Duodenal mucosa (tissue), 2 donors: ENCODE measurements at regions not wholly inside any gene's neighbourhood (a gene's known extent, or its start where the extent isn't known, plus 50 kb on each side); places are given as distances from the start of the nearest gene placed in this dataset.

Experiments
- H3K27ac ChIP-seq: one replicate; pipeline ENCODE4 v1.7.0; 2013; ENCODE audit warnings: low read depth, low read length
- H3K27me3 ChIP-seq, 2 donors: one replicate each; pipeline ENCODE4 v1.7.0; 2013; ENCODE audit warnings: low read length in 2 of 2, control low read depth in 1 of 2; ENCODE audit not compliant: insufficient read depth in 2 of 2, control insufficient read depth in 1 of 2
- H3K36me3 ChIP-seq, 2 donors: one replicate each; pipeline ENCODE4 v1.7.0; 2013; ENCODE audit warnings: low read length in 2 of 2, control low read depth in 1 of 2; ENCODE audit not compliant: insufficient read depth in 2 of 2, control insufficient read depth in 1 of 2
- H3K4me1 ChIP-seq, 2 donors: one replicate each; pipeline ENCODE4 v1.7.0; 2013; ENCODE audit warnings: low read length in 2 of 2, control low read depth in 1 of 2; ENCODE audit not compliant: insufficient read depth in 2 of 2, control insufficient read depth in 1 of 2
- H3K4me3 ChIP-seq, 2 donors: one replicate each; pipeline ENCODE4 v1.7.0; 2013; ENCODE audit warnings: low read length in 2 of 2, low read depth in 1 of 2
- H3K9ac ChIP-seq, 2 donors: one replicate each; pipeline ENCODE4 v1.7.0; 2013; ENCODE audit warnings: low read length in 2 of 2, low read depth in 1 of 2
- H3K9me3 ChIP-seq, 2 donors: one replicate each; pipeline ENCODE4 v1.7.0; 2013; ENCODE audit warnings: low read length in 2 of 2, control low read depth in 1 of 2; ENCODE audit not compliant: control insufficient read depth in 1 of 2

- Histone ChIP-seq H3K9ac (no peak overlapping the region), H3K27me3 (no peaks in the 10 kb centered on the region)
Measured at GRCh38 chr7:56174875-56175760, 58.9 kb upstream of the NUPR2 start.

DNA sequence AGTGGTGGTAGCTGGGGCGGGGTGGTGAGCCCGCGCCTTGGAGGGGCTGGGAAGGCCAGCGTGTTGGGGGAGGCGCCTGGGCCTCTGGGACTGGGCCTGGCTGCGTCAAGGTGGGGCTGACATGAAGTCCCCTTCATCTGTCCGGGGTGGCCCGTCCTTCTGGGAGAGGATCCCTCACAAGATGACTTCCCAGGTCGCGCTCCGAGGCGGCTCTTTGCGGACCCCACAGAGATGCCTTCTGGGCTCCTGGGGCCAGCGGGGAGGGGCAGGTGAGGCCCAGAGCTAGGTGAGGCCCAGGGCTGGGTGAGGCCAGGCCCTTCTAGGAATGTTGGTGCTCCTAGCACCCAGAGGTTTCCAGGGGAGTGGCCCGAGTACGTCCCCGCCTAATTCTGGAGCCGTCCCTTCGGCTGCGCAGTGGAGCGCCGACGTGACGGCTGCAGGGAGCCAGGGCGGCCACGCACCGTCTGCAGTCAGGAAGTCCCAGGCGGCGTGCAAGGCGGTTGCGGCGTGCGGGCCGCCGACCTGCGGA lies 58.2 kb upstream of the NUPR2 start:
- Histone ChIP-seq H3K27me3 (no peaks in the 10 kb centered on the region), H3K9me3 (peaks cover 0 to 4% of the 10 kb centered on the region in 2 donors), H3K4me1 (no peaks in the 10 kb centered on the region), H3K27ac (no peak overlapping the region), H3K4me3 (no peak overlapping the region), H3K9ac (no peak overlapping the region), H3K36me3 (no peaks in the 10 kb centered on the region)

More at GRCh38 chr7:56174875-56175760, 58.9 kb upstream of the NUPR2 start:
- Histone ChIP-seq H3K27ac (no peak overlapping the region), H3K4me1 (no peaks in the 10 kb centered on the region), H3K36me3 (no peaks in the 10 kb centered on the region), H3K4me3 (peak overlapping the region in 1 of 2 donors; percentile 32), H3K9me3 (peaks cover 0 to 4% of the 10 kb centered on the region in 2 donors)
